GM23338 (cell line): ENCODE measurements at regions not wholly inside any gene's neighbourhood (a gene's known extent, or its start where the extent isn't known, plus 50 kb on each side); places are given as distances from the start of the nearest gene placed in this dataset.

Source experiments
- ATAC-seq: fragments of 200-7000 bp; cut with Tn5 transposase; 3 replicates; pipeline ENCODE4 v1.9.1; 2020
- DNase-seq: peaks from one replicate; pipeline ENCODE4 v3.0.0-alpha.2; 2015; ENCODE audit warnings: low spot score
- H2AFZ ChIP-seq: fragments of 200-600 bp; sonication (generic); 2 replicates; pipeline ENCODE4 v1.8.0; 2016; ENCODE audit warnings: antibody characterized with exemption, mild to moderate bottlenecking, moderate library complexity
- H3F3A ChIP-seq: fragments of 200-600 bp; sonication (generic); replicated peaks from 2 replicates; pipeline ENCODE4 v1.8.0; 2017; ENCODE audit warnings: antibody characterized with exemption, mixed run types, low read depth
- H3K27ac ChIP-seq: fragments of 200-600 bp; sonication (generic); 2 replicates; pipeline ENCODE4 v1.6.1; 2016; ENCODE audit warnings: low read depth
- H3K27me3 ChIP-seq: fragments of 200-600 bp; sonication (generic); 2 replicates; pipeline ENCODE4 v1.8.0; 2016; ENCODE audit warnings: mild to moderate bottlenecking, mixed run types, moderate library complexity; ENCODE audit not compliant: insufficient read depth
- H3K36me3 ChIP-seq: fragments of 200-600 bp; sonication (generic); 2 replicates; pipeline ENCODE4 v1.8.0; 2016; ENCODE audit warnings: mild to moderate bottlenecking; ENCODE audit not compliant: insufficient read depth
- H3K4me1 ChIP-seq: fragments of 200-600 bp; sonication (generic); 2 replicates; pipeline ENCODE4 v1.8.0; 2016; ENCODE audit warnings: mild to moderate bottlenecking, moderate library complexity; ENCODE audit not compliant: insufficient read depth
- H3K4me2 ChIP-seq: fragments of 200-600 bp; sonication (generic); 2 replicates; pipeline ENCODE4 v1.7.1; 2017; ENCODE audit warnings: mixed run types
- H3K4me3 ChIP-seq: fragments of 200-600 bp; sonication (generic); 2 replicates; pipeline ENCODE4 v1.6.1; 2016; ENCODE audit warnings: mixed run types
- H3K79me2 ChIP-seq: fragments of 200-600 bp; sonication (generic); replicated peaks from 2 replicates; pipeline ENCODE4 v1.8.0; 2017; ENCODE audit warnings: mild to moderate bottlenecking; ENCODE audit not compliant: insufficient read depth
- H3K9me2 ChIP-seq: fragments of 200-600 bp; sonication (generic); 2 replicates; pipeline ENCODE4 v1.8.0; 2017; ENCODE audit not compliant: insufficient read depth
- H4K20me1 ChIP-seq: fragments of 200-600 bp; sonication (generic); replicated peaks from 2 replicates; pipeline ENCODE4 v1.8.0; 2017; ENCODE audit warnings: mild to moderate bottlenecking; ENCODE audit not compliant: insufficient read depth
- H3K27ac Mint-ChIP-seq: 2 replicates; pipeline ENCODE4 v1.8.0; 2020; ENCODE audit warnings: inconsistent platforms, mild to moderate bottlenecking, moderate library complexity, mixed read lengths
- H3K27me3 Mint-ChIP-seq: 3 replicates; pipeline ENCODE4 v1.8.0; 2022; ENCODE audit warnings: low read depth, mild to moderate bottlenecking, moderate library complexity, mixed read lengths, inconsistent platforms; ENCODE audit not compliant: insufficient read depth, poor library complexity
- H3K36me3 Mint-ChIP-seq: 3 replicates; pipeline ENCODE4 v1.8.0; 2021; ENCODE audit warnings: low read depth, mild to moderate bottlenecking, inconsistent platforms, moderate library complexity, mixed read lengths
- H3K4me1 Mint-ChIP-seq: 3 replicates; pipeline ENCODE4 v1.8.0; 2020; ENCODE audit warnings: mild to moderate bottlenecking, inconsistent platforms, mixed read lengths
- H3K4me3 Mint-ChIP-seq: 3 replicates; pipeline ENCODE4 v1.8.0; 2021; ENCODE audit warnings: moderate library complexity, mild to moderate bottlenecking, inconsistent platforms, mixed read lengths
- H3K9me3 Mint-ChIP-seq: 3 replicates; pipeline ENCODE4 v1.8.0; 2020; ENCODE audit warnings: moderate library complexity, mild to moderate bottlenecking, inconsistent platforms, mixed read lengths
- EZH2 ChIP-seq: fragments of 200-600 bp; sonication (generic); IDR thresholded peaks from one replicate; pipeline ENCODE4 v1.8.0; 2017; ENCODE audit warnings: antibody characterized with exemption, mild to moderate bottlenecking, low read depth; ENCODE audit not compliant: unreplicated experiment
- EZH2phosphoT487 ChIP-seq: fragments of 200-600 bp; sonication (generic); IDR thresholded peaks from one replicate; pipeline ENCODE4 v1.8.1; 2018; ENCODE audit warnings: antibody characterized with exemption; ENCODE audit not compliant: unreplicated experiment
- JUNB ChIP-seq: IDR thresholded peaks from one replicate; pipeline ENCODE4 v1.6.1; 2016; ENCODE audit warnings: antibody characterized with exemption; ENCODE audit not compliant: unreplicated experiment
- NANOG ChIP-seq: IDR thresholded peaks from 2 replicates; pipeline ENCODE4 v1.6.1; 2016; ENCODE audit warnings: antibody characterized with exemption, borderline replicate concordance
- STAT1 ChIP-seq: IDR thresholded peaks from one replicate; pipeline ENCODE4 v1.6.1; 2016; ENCODE audit warnings: antibody characterized with exemption; ENCODE audit not compliant: unreplicated experiment
- TF ChIP-seq, protein P1 (sequence below): fragments of 250-450 bp; sonication (Bioruptor Pico); IDR thresholded peaks from 2 replicates; pipeline ENCODE4 v1.5.0; 2020; ENCODE audit warnings: mild to moderate bottlenecking, moderate library complexity
- TF ChIP-seq, protein P2 (sequence below): IDR thresholded peaks from one replicate; pipeline ENCODE4 v1.6.1; 2018; ENCODE audit warnings: antibody characterized with exemption; ENCODE audit not compliant: unreplicated experiment
- TF ChIP-seq, protein P3 (sequence below): IDR thresholded peaks from 2 replicates; pipeline ENCODE4 v1.6.1; 2016; ENCODE audit warnings: antibody characterized with exemption

DNA sequence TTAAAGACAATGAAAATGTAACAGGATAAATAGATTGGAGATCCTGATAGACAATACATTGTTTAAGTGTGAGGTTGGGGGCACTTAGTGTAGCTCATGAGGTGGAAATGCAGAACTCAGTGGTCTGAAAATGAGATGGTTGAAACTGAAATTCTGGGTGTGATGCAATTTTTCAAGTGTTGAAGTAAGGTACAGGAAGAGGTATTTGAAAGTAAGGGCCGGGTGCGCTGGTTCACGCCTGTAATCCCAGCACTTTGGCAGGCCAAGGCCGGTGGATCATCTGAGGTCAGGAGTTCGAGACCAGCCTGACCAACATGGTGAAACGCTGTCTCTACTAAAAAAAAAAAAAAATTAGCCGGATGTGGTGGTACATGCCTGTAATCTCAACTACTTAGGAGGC lies 113.0 kb downstream of the UFM1 start:
- no peak for DNase-seq
- no peaks in the 10 kb centered on the region for H3K27me3 ChIP-seq
- H3K36me3 ChIP-seq, result no peaks in the 10 kb centered on the region
- peaks cover 14% of the 10 kb centered on the region for H3K9me3 Mint-ChIP-seq
- H3K4me1 ChIP-seq, result no peaks in the 10 kb centered on the region
- no peaks in the 10 kb centered on the region for H3K4me1 Mint-ChIP-seq
- H3K4me3 ChIP-seq, result no peak overlapping the region
- H2AFZ ChIP-seq, result no peak overlapping the region
- no peaks in the 10 kb centered on the region for H3K9me2 ChIP-seq
- no peaks in the 10 kb centered on the region for H3F3A ChIP-seq
- no peak for TF ChIP-seq EZH2phosphoT487
- no peak for TF ChIP-seq STAT1
- TF ChIP-seq NANOG, result no peak
- TF ChIP-seq, protein P1, sequence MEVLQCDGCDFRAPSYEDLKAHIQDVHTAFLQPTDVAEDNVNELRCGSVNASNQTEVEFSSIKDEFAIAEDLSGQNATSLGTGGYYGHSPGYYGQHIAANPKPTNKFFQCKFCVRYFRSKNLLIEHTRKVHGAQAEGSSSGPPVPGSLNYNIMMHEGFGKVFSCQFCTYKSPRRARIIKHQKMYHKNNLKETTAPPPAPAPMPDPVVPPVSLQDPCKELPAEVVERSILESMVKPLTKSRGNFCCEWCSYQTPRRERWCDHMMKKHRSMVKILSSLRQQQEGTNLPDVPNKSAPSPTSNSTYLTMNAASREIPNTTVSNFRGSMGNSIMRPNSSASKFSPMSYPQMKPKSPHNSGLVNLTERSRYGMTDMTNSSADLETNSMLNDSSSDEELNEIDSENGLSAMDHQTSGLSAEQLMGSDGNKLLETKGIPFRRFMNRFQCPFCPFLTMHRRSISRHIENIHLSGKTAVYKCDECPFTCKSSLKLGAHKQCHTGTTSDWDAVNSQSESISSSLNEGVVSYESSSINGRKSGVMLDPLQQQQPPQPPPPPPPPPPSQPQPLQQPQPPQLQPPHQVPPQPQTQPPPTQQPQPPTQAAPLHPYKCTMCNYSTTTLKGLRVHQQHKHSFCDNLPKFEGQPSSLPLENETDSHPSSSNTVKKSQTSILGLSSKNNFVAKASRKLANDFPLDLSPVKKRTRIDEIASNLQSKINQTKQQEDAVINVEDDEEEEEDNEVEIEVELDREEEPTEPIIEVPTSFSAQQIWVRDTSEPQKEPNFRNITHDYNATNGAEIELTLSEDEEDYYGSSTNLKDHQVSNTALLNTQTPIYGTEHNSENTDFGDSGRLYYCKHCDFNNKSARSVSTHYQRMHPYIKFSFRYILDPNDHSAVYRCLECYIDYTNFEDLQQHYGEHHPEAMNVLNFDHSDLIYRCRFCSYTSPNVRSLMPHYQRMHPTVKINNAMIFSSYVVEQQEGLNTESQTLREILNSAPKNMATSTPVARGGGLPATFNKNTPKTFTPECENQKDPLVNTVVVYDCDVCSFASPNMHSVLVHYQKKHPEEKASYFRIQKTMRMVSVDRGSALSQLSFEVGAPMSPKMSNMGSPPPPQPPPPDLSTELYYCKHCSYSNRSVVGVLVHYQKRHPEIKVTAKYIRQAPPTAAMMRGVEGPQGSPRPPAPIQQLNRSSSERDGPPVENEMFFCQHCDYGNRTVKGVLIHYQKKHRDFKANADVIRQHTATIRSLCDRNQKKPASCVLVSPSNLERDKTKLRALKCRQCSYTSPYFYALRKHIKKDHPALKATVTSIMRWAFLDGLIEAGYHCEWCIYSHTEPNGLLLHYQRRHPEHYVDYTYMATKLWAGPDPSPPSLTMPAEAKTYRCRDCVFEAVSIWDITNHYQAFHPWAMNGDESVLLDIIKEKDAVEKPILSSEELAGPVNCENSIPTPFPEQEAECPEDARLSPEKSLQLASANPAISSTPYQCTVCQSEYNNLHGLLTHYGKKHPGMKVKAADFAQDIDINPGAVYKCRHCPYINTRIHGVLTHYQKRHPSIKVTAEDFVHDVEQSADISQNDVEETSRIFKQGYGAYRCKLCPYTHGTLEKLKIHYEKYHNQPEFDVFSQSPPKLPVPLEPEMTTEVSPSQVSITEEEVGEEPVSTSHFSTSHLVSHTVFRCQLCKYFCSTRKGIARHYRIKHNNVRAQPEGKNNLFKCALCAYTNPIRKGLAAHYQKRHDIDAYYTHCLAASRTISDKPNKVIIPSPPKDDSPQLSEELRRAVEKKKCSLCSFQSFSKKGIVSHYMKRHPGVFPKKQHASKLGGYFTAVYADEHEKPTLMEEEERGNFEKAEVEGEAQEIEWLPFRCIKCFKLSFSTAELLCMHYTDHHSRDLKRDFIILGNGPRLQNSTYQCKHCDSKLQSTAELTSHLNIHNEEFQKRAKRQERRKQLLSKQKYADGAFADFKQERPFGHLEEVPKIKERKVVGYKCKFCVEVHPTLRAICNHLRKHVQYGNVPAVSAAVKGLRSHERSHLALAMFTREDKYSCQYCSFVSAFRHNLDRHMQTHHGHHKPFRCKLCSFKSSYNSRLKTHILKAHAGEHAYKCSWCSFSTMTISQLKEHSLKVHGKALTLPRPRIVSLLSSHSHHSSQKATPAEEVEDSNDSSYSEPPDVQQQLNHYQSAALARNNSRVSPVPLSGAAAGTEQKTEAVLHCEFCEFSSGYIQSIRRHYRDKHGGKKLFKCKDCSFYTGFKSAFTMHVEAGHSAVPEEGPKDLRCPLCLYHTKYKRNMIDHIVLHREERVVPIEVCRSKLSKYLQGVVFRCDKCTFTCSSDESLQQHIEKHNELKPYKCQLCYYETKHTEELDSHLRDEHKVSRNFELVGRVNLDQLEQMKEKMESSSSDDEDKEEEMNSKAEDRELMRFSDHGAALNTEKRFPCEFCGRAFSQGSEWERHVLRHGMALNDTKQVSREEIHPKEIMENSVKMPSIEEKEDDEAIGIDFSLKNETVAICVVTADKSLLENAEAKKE (CRISPR knock-in tag), result no peak
- no peak for TF ChIP-seq JUNB
- TF ChIP-seq, protein P2, sequence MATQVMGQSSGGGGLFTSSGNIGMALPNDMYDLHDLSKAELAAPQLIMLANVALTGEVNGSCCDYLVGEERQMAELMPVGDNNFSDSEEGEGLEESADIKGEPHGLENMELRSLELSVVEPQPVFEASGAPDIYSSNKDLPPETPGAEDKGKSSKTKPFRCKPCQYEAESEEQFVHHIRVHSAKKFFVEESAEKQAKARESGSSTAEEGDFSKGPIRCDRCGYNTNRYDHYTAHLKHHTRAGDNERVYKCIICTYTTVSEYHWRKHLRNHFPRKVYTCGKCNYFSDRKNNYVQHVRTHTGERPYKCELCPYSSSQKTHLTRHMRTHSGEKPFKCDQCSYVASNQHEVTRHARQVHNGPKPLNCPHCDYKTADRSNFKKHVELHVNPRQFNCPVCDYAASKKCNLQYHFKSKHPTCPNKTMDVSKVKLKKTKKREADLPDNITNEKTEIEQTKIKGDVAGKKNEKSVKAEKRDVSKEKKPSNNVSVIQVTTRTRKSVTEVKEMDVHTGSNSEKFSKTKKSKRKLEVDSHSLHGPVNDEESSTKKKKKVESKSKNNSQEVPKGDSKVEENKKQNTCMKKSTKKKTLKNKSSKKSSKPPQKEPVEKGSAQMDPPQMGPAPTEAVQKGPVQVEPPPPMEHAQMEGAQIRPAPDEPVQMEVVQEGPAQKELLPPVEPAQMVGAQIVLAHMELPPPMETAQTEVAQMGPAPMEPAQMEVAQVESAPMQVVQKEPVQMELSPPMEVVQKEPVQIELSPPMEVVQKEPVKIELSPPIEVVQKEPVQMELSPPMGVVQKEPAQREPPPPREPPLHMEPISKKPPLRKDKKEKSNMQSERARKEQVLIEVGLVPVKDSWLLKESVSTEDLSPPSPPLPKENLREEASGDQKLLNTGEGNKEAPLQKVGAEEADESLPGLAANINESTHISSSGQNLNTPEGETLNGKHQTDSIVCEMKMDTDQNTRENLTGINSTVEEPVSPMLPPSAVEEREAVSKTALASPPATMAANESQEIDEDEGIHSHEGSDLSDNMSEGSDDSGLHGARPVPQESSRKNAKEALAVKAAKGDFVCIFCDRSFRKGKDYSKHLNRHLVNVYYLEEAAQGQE, result no peak
- no peak for TF ChIP-seq EZH2
- TF ChIP-seq, protein P3, sequence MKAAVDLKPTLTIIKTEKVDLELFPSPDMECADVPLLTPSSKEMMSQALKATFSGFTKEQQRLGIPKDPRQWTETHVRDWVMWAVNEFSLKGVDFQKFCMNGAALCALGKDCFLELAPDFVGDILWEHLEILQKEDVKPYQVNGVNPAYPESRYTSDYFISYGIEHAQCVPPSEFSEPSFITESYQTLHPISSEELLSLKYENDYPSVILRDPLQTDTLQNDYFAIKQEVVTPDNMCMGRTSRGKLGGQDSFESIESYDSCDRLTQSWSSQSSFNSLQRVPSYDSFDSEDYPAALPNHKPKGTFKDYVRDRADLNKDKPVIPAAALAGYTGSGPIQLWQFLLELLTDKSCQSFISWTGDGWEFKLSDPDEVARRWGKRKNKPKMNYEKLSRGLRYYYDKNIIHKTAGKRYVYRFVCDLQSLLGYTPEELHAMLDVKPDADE, result no peak
- H3K27ac ChIP-seq, result no peak overlapping the region
- H3K4me2 ChIP-seq, result no peak overlapping the region
- no peaks in the 10 kb centered on the region for H4K20me1 ChIP-seq
- ATAC-seq, result no peak
- peaks cover 9% of the 10 kb centered on the region; the same call in 2 of the 3 replicates for H3K36me3 Mint-ChIP-seq
- H3K4me3 Mint-ChIP-seq, result no peak overlapping the region
- H3K27me3 Mint-ChIP-seq, result no peaks in the 10 kb centered on the region
- H3K79me2 ChIP-seq, result no peaks in the 10 kb centered on the region
- H3K27ac Mint-ChIP-seq, result no peak overlapping the region; the same call in 1 of the 2 replicates
